SH-SY5Y (cell line): ENCODE measurements at regions not wholly inside any gene's neighbourhood (a gene's known extent, or its start where the extent isn't known, plus 50 kb on each side); places are given as distances from the start of the nearest gene placed in this dataset.

Experiments used
- GATA2 ChIP-seq: IDR thresholded peaks from 2 replicates; pipeline ENCODE4 v1.6.1; 2011; ENCODE audit warnings: mild to moderate bottlenecking, low read depth, low read length
- GATA3 ChIP-seq: IDR thresholded peaks from 2 replicates; pipeline ENCODE4 v1.6.1; 2011; ENCODE audit warnings: low read depth, mild to moderate bottlenecking, low read length, moderate library complexity

DNA sequence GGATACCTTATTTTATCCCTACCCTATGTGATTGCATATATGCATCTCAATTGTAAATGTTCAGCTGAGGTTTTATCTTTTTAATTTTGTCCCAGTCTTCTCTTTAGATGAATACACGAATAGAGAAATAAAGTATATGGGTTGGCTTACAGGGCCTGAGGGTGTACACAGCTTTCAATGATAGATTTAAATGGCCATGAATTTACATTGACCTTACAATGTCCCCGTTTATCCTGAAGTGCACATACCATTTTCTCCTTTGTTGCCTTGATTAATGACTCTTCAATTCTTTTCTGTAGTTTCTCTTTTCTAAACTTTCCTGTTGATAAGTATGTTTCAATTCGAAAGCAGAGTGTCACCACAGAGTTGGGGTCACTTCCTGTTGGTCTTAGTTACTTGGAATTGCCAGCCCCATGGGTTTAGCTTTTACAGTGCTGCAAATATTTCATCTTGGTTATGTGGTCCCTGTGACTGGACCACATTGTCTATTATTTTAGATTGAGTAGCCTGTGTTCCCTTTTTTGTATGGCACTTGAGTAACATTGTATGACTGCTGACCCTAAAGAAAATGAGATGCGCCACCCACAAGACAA, 1616.3 kb upstream of the ACVR2A start:
- no peak for TF ChIP-seq GATA3
- TF ChIP-seq GATA2, result no peak

DNA sequence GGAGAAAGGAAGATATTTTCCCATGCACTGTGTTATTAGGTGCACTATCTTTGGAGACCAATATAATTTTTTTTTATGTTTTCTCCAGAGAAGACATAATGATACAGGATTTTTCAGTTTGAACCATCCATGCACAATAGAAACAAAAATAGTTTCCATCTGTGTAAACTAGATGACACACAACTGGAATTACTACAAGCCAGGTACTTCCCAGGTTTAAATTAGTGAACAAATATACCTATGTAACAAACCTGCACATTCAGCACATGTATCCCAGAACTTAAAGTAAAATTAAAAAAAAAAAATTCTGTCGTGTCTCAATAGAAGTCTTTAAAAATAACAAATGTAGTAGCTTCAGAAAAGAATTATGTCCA, 1616.8 kb upstream of the ACVR2A start:
- TF ChIP-seq GATA3 (no peak), GATA2 (no peak)

DNA sequence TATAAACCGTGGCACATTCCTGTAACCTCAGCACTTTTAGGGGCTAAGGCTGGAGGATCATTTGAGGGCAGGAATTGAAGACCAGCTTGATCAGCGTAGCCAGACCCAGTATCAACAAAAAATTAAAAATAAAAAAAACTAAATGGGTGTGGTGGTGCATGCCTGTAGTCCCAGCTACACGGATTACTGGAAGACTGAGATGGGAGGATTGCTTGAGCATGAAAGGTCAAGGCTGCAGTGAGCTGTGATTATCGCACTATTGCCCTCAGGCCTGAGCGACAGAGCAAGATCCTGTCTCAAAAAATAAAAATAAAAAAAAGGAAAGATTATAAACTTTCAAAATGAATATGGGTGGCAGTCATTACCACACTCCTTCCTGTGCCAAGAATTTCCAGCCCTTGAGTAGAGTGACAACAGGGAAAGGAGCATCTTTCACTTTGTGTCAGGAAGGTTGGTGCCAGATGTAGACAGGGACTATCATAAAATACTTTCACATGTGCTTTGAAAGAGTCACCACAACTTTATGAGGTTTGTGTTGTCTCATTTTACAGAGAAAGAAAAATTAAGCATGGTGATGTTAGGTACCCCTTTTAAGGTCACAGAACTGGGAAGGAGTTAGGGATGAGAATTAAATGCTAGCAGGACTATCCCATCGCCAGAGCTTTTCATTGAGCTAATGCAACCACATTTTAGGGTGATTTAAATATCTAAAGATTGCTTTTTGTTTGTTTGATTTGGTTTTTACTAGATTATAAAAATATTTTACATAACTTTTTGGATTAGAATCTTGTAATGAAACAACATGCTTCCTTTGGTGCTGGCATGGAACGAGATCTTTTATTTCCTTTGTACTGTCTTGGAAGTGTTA, 1617.4 kb upstream of the ACVR2A start:
- TF ChIP-seq GATA2 (no peak), GATA3 (no peak)

DNA sequence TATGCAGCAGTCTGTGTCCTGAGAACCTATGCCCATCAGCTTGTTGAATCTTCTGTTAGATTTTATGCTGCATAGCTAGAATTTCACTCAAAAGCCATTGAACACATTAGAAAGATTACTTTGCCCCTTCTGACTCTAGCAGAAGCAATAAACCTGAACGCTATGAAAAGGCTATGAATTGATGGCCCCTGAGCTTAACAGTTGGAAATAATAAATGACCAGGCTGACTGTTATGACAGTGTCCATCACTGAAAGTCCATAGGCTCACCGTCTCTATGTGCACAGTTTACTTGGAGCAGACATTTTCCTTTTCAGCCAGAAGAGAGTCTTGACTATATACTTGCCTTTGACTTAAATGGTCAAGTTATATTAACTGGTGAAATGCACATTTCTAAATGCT, 1618.8 kb upstream of the ACVR2A start:
- TF ChIP-seq GATA3 (no peak), GATA2 (no peak)

DNA sequence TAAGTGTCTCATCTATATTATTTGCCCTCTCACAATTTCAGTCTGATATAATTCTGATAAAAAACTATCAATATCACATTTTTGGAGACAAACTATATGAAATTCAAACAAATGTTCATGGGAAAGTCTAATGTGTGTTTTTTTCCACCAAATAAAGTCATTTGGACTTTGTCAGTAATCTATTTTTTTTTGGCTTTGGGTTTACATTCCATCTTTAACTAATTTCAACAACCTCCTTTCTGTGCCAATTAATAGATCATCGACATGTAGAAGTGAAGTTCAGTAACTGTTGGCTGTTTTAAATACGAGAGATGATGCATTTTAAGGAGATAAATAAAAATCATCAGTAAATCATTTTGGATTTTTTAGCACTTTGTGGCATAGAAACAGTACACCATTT, 1623.0 kb upstream of the ACVR2A start:
- TF ChIP-seq GATA2 (no peak), GATA3 (no peak)

DNA sequence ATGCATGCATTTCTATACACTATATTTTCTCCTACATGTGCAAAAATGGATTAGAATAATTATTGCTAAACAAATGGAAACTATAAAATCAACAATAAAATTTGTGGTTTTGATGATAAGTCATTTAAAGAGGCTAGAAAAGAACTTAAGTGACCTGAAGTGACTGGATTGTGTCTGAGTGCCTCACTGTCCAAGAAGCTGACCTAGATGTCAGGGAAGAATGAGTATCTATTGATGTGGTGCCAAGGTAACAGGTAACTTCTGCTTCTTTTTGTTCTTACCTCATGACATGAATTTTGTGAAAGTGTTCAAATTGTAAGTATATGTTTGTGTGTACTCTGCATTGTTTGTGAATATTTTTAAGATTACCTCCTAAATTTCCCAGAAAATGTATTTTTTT, 1623.9 kb upstream of the ACVR2A start:
- no peak for TF ChIP-seq GATA2
- TF ChIP-seq GATA3, result no peak

DNA sequence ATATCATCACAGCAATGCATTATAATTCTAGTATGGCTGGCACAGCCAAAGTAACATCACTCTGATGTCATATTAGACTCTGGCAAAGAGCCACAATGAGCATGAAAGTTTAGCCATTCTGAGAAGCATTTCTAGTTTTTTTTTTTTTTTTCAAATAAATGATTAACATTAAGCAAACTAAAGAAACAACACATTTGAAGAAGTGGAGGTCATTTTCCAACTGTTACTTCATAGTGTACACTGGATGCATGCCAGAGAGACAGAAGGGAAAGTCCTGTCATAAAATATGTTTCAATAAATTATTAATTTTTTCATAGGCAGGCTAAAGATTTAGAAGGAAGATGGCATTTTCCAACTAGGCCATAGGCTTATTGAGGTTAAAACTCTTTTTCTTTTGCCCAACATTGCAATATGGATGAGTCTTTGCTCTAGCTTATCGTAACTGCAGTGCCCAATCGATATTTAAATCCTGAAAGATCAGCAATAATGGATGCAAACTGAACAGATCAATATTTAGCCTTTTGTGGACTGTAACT, 1630.4 kb upstream of the ACVR2A start:
- TF ChIP-seq GATA2, result no peak
- no peak for TF ChIP-seq GATA3

DNA sequence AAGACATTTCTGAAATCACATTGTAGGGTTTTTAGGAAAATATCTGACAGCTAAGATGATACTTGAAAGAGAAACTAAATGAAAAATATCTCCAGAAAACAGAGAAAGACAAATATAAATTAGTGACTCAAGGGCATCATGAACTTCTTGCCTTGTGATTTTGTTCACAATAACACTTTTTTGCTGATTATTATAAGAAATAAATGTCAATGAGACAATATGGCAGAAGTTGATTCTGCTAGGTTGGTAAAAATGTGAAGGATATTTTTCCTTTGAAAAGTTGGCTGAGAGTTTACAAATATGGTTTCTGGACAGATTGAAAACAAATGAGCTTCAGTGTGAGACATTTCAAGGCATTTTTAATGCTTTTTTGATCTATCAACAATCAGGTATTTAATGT, 1631.2 kb upstream of the ACVR2A start:
- TF ChIP-seq GATA3 (no peak), GATA2 (no peak)

DNA sequence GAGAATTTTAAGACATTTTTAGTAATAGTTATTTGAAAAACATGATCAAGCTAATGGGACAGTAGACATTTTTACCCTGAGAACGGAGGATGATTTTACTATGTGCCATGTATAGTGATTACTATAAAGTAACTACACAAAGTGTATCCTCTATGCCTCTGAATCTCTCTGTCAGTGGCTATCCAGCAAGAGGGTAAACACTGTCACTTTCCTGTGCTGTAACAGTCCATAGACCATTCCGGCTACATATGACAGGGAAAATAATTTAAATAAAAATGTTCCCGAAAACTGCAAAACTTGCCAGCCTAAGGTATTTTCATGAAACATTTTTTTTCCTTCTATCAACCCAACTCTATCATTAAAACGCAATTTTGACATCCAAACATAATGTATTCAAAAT, 1632.2 kb upstream of the ACVR2A start:
- no peak for TF ChIP-seq GATA2
- no peak for TF ChIP-seq GATA3

DNA sequence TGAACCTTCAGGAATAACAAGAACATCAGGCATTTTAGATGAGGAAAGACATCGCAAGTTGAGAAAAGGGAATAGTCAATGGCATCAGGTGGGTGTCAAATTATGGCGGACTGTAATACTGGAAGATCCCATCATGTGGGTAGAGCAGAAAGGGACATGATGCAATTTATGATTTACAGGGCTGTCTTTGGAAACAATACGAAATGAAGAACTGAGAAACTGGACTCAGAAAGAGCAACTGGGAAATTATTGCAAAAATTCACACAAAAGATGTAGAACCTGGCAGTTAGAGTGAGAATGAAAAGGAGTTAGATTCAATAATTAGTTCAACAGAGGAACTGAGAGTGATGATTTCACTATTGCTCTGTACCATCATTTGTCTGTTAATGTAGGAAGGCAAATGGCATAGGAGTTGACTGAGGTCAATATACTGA, 1635.0 kb upstream of the ACVR2A start:
- TF ChIP-seq GATA2 (no peak), GATA3 (no peak)

DNA sequence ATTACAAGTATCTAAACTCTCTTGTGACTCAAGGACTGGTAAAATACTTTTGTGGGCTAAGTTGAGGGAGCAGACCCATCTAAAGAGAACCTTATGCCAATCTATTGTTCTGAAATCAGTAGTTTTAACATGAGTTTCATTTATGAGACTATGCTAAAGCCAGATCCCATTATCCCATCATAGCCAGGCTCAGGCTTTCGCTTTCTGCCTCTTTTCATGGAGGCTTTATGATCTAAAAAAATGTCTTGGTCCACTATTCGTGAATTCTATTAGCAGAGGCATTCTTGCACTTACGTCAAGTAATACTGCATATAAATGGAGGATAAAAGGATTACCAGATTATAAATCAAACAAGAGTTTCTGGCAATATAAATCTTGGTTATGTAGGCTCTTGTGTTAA, 1636.9 kb upstream of the ACVR2A start:
- TF ChIP-seq GATA3 (no peak), GATA2 (no peak)

DNA sequence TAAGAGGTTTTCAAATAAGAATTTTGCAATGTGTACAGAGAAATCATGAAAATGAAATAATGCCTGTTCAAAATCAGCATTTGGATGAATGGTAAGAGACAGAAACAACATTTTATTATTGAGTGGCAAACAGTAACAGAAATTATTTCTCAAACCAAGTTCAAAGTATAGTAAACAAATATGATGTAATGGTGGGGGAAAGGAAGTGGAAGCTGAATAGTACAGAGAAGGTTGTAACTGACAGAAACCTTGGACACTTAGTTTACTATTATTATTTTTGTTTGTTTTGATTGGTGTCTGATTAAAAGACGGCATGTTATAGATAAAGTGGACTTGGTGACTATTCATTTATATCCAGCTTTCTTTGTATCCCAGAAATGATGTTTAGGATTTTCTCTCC, 1637.4 kb upstream of the ACVR2A start:
- TF ChIP-seq GATA2, result no peak
- TF ChIP-seq GATA3, result no peak

DNA sequence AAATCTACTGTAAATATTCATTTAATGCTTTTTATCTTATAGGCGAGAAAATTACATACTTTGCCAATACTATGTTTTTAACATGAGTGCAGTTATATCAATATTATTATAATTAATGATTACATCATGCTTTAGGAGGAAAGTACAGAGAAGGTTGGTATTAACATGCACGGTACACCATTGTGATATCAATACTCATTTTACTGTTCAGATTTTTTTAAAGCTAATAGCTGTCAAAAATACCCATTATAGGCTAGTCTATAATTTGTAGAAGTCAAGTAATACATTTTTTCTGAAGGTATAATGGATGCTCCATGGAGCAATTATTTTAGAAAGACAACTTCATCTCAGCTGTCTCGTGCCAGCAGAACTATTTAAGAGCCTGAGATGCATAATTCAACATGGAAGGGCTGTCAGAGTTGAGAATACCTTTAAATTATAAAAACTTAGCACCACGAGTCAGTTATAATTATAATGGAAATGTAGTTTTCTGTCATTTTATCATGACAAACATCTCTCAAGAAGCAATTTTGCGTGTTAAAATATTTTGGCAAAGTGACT, 1641.7 kb upstream of the ACVR2A start:
- TF ChIP-seq GATA2 (no peak), GATA3 (no peak)

DNA sequence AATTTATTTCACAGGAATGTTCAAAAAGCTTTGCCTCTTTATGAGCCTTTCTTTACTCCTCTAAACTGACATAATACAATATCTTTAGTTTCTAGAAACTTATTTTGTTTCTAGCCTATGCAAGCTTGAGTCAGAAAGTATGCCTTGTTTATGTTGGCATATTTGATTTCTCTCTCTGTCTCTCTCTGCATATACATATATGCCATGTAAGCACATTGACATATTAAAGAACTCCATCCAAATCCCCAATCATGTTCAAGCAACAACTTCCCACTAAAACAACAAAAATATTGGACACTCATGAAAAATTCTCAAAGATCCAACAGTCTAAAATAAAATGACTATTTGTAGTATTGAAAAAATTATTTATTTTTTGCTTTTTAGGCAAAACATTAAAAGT, 1651.2 kb upstream of the ACVR2A start:
- TF ChIP-seq GATA3 (no peak), GATA2 (no peak)

DNA sequence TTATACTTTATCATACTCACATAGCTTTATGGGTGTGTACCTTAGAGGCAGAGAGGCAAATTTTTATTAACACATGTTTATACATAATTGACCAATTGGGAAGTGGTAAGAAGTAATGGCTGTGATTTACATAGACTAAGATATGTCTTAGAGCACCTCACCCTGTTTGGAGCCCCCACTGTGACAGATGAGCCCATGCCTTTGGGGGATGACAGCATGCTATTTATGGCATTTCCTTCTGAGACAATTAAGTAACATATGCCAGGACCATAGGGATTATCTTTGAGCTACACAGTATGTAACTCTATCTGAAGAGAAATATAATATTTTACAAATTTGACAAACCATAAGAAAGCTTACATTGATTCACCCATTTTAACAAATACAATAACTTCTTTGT, 1655.3 kb upstream of the ACVR2A start:
- no peak for TF ChIP-seq GATA3
- no peak for TF ChIP-seq GATA2
